H1 (cell line): ENCODE measurements at regions not wholly inside any gene's neighbourhood (a gene's known extent, or its start where the extent isn't known, plus 50 kb on each side); places are given as distances from the start of the nearest gene placed in this dataset.

Experiments
- CTCF ChIA-PET: fragments of 300-600 bp; sonication (Branson Sonifier 250); formaldehyde crosslinking; loops from one replicate; lab custom pipeline; 2021; ENCODE audit not compliant: partially characterized antibody; lab: Charles Lee
- POLR2A ChIA-PET: fragments of 300-600 bp; sonication (Branson Sonifier 250); formaldehyde crosslinking; loops from one replicate; lab custom pipeline; 2021; ENCODE audit warnings: inconsistent platforms; ENCODE audit not compliant: partially characterized antibody; lab: Charles Lee
- DNase-seq, 2 experiments: peaks; one replicate each; pipeline versions ENCODE4 v3.0.0 to v3.0.0-alpha.2; 2010 to 2022; ENCODE audit warnings: low spot score in 2 of 2, low read depth in 1 of 2, mixed read lengths in 1 of 2
- FAIRE-seq: peaks from 2 replicates; lab custom pipeline; 2011; peaks lifted over from hg19 to GRCh38; lab: Jason Lieb, UNC
- H2AFZ ChIP-seq: 2 replicates; pipeline ENCODE4 v1.8.1; 2012; ENCODE audit warnings: low read length, inconsistent platforms
- H2AK5ac ChIP-seq: 2 replicates; pipeline ENCODE4 v1.6.1; 2013; ENCODE audit warnings: low read depth, low read length
- H2BK120ac ChIP-seq: replicated peaks from 2 replicates; pipeline ENCODE3; 2013; ENCODE audit warnings: low read depth, low read length, inconsistent platforms
- H2BK12ac ChIP-seq: 2 replicates; pipeline ENCODE4 v1.6.1; 2013; ENCODE audit warnings: low read depth, low read length
- H2BK15ac ChIP-seq: 2 replicates; pipeline ENCODE4 v1.6.1; 2013; ENCODE audit warnings: low read length
- H2BK20ac ChIP-seq: 2 replicates; pipeline ENCODE4 v1.6.1; 2013; ENCODE audit warnings: low read length
- H2BK5ac ChIP-seq: 2 replicates; pipeline ENCODE4 v1.6.1; 2013; ENCODE audit warnings: low read depth, low read length
- H3K14ac ChIP-seq: 2 replicates; pipeline ENCODE4 v1.6.1; 2013; ENCODE audit warnings: inconsistent platforms; ENCODE audit not compliant: insufficient read length
- H3K18ac ChIP-seq: 2 replicates; pipeline ENCODE4 v1.6.1; 2013; ENCODE audit warnings: low read length; ENCODE audit errors: extremely low read depth
- H3K23ac ChIP-seq: 2 replicates; pipeline ENCODE4 v1.6.1; 2013; ENCODE audit warnings: inconsistent platforms; ENCODE audit not compliant: insufficient read length
- H3K23me2 ChIP-seq: 2 replicates; pipeline ENCODE4 v1.6.1; 2013; ENCODE audit warnings: low read depth, low read length
- H3K27ac ChIP-seq: 2 replicates; pipeline ENCODE4 v1.6.1; 2011; ENCODE audit warnings: low read depth, low read length, inconsistent platforms
- H3K27me3 ChIP-seq, 4 experiments: replicated peaks in 1 of 4; 1 replicate in 1 of 4; 2 replicates in 3 of 4; pipeline versions ENCODE4 v1.6.1 to v1.8.1; 2011 to 2013; ENCODE audit warnings: low read length in 3 of 4, mild to moderate bottlenecking in 3 of 4, inconsistent platforms in 2 of 4, mixed read lengths in 2 of 4, moderate library complexity in 1 of 4; ENCODE audit not compliant: control insufficient read depth in 3 of 4, insufficient read depth in 3 of 4; ENCODE audit errors: extremely low read depth in 1 of 4
- H3K36me3 ChIP-seq, 4 experiments: 2 replicates each; pipeline versions ENCODE4 v1.6.1 to v1.8.1; 2011 to 2013; ENCODE audit warnings: mild to moderate bottlenecking in 4 of 4, low read length in 3 of 4, moderate library complexity in 2 of 4, control low read depth in 1 of 4, inconsistent platforms in 1 of 4; ENCODE audit not compliant: insufficient read depth in 4 of 4, control insufficient read depth in 2 of 4
- H3K4ac ChIP-seq: replicated peaks from 2 replicates; pipeline ENCODE3; 2013; ENCODE audit warnings: low read length, low read depth, mixed read lengths, inconsistent platforms; ENCODE audit not compliant: insufficient read length
- H3K4me1 ChIP-seq, 4 experiments: replicated peaks in 1 of 4; 1 replicate in 1 of 4; 2 replicates in 3 of 4; pipeline versions ENCODE4 v1.6.1 to v1.8.1; 2011 to 2013; ENCODE audit warnings: low read length in 3 of 4, inconsistent platforms in 2 of 4, mixed read lengths in 1 of 4; ENCODE audit not compliant: insufficient read depth in 4 of 4, control insufficient read depth in 3 of 4
- H3K4me2 ChIP-seq, 2 experiments: 2 replicates each; pipeline versions ENCODE4 v1.6.1 to v1.8.1; 2011 to 2013; ENCODE audit warnings: low read depth in 2 of 2, low read length in 2 of 2, control low read depth in 1 of 2, inconsistent platforms in 1 of 2, mild to moderate bottlenecking in 1 of 2; ENCODE audit not compliant: insufficient read depth in 1 of 2
- H3K4me3 ChIP-seq, 4 experiments: fragments of 200-600, 300-600 bp in 1 of 4; sonication (generic), shearing (Covaris generic), sonication (Bioruptor Twin) in 1 of 4; 2 replicates each; pipeline versions ENCODE4 v1.5.1 to v1.8.1; 2011 to 2016; ENCODE audit warnings: low read length in 4 of 4, low read depth in 3 of 4, control low read depth in 2 of 4, inconsistent platforms in 2 of 4, mild to moderate bottlenecking in 2 of 4, mixed read lengths in 1 of 4, moderate library complexity in 1 of 4; ENCODE audit not compliant: insufficient read depth in 2 of 4; ENCODE audit errors: extremely low read depth in 1 of 4
- H3K56ac ChIP-seq: replicated peaks from 2 replicates; pipeline ENCODE3; 2013; ENCODE audit warnings: low read depth, mild to moderate bottlenecking, mixed read lengths, low read length, inconsistent platforms; ENCODE audit not compliant: insufficient read length
- H3K79me1 ChIP-seq: 2 replicates; pipeline ENCODE4 v1.6.1; 2013; ENCODE audit warnings: low read depth, low read length, control low read depth
- H3K79me2 ChIP-seq, 2 experiments: 2 replicates each; pipeline versions ENCODE4 v1.6.1 to v1.8.1; 2012 to 2013; ENCODE audit warnings: low read length in 2 of 2, mild to moderate bottlenecking in 2 of 2, inconsistent platforms in 1 of 2; ENCODE audit not compliant: insufficient read depth in 2 of 2, control insufficient read depth in 1 of 2
- H3K9ac ChIP-seq, 4 experiments: replicated peaks in 1 of 4; 1 replicate in 1 of 4; 2 replicates in 3 of 4; pipeline versions ENCODE4 v1.6.1 to v1.8.1; 2011 to 2013; ENCODE audit warnings: low read depth in 3 of 4, low read length in 3 of 4, control low read depth in 2 of 4, mild to moderate bottlenecking in 2 of 4, moderate library complexity in 2 of 4, inconsistent platforms in 1 of 4; ENCODE audit errors: extremely low read depth in 1 of 4
- H3K9me3 ChIP-seq, 2 experiments: 2 replicates each; pipeline versions ENCODE4 v1.6.1 to v1.8.1; 2012 to 2013; ENCODE audit warnings: mild to moderate bottlenecking in 2 of 2, moderate library complexity in 2 of 2, control low read depth in 1 of 2, inconsistent platforms in 1 of 2, low read depth in 1 of 2, low read length in 1 of 2, mixed read lengths in 1 of 2; ENCODE audit not compliant: insufficient read depth in 2 of 2
- H4K20me1 ChIP-seq, 2 experiments: replicated peaks in 1 of 2; 2 replicates each; pipeline versions ENCODE3 to v1.8.1; 2011 to 2013; ENCODE audit warnings: inconsistent platforms in 2 of 2, low read length in 2 of 2, mild to moderate bottlenecking in 1 of 2; ENCODE audit not compliant: insufficient read depth in 2 of 2, control insufficient read depth in 1 of 2
- H4K5ac ChIP-seq: 2 replicates; pipeline ENCODE4 v1.6.1; 2013; ENCODE audit warnings: low read length, low read depth, mixed read lengths, inconsistent platforms; ENCODE audit not compliant: insufficient read length
- H4K8ac ChIP-seq: 2 replicates; pipeline ENCODE4 v1.8.0; 2013; ENCODE audit warnings: mild to moderate bottlenecking, moderate library complexity, low read length, inconsistent platforms; ENCODE audit not compliant: insufficient read depth; ENCODE audit errors: extremely low read depth
- H4K91ac ChIP-seq: replicated peaks from 2 replicates; pipeline ENCODE3; 2013; ENCODE audit warnings: low read length, mixed read lengths, inconsistent platforms; ENCODE audit not compliant: insufficient read length
- BACH1 ChIP-seq: IDR thresholded peaks from 2 replicates; pipeline ENCODE4 v1.6.1; 2012; ENCODE audit warnings: low read length, improper control_type of control experiment
- CBX5 ChIP-seq: fragments of 300-800, 300-1000 bp; sonication (generic); IDR thresholded peaks from 2 replicates; pipeline ENCODE4 v1.7.1; 2016; ENCODE audit warnings: antibody characterized with exemption, low read length, low read depth
- FOSL1 ChIP-seq: IDR thresholded peaks from 2 replicates; pipeline ENCODE4 v1.6.1; 2011; ENCODE audit warnings: mild to moderate bottlenecking, low read depth, low read length, moderate library complexity; ENCODE audit not compliant: insufficient read depth
- HDAC2 ChIP-seq, 2 experiments: fragments of 300-600 bp in 1 of 2; sonication (generic) in 1 of 2; IDR thresholded peaks; 2 replicates each; pipeline ENCODE4 v1.6.1; 2011 to 2012; ENCODE audit warnings: low read depth in 2 of 2, low read length in 2 of 2, mild to moderate bottlenecking in 2 of 2, moderate library complexity in 2 of 2, borderline replicate concordance in 1 of 2, inconsistent platforms in 1 of 2
- JUN ChIP-seq: IDR thresholded peaks from 2 replicates; pipeline ENCODE4 v1.6.1; 2011; ENCODE audit warnings: low read depth, mild to moderate bottlenecking, improper control_type of control experiment, low read length
- JUND ChIP-seq: IDR thresholded peaks from 2 replicates; pipeline ENCODE4 v1.6.1; 2011; ENCODE audit warnings: mild to moderate bottlenecking, improper control_type of control experiment, low read length
- MAX ChIP-seq: IDR thresholded peaks from 2 replicates; pipeline ENCODE4 v1.6.1; 2012; ENCODE audit warnings: inconsistent platforms
- NANOG ChIP-seq: IDR thresholded peaks from 2 replicates; pipeline ENCODE4 v1.6.1; 2011; ENCODE audit warnings: low read length, low read depth, mild to moderate bottlenecking, inconsistent platforms; ENCODE audit not compliant: insufficient read depth, poor library complexity, severe bottlenecking
- RFX5 ChIP-seq: IDR thresholded peaks from 2 replicates; pipeline ENCODE4 v1.6.1; 2011; ENCODE audit warnings: low read depth, low read length, improper control_type of control experiment, borderline replicate concordance
- SIX5 ChIP-seq: IDR thresholded peaks from 2 replicates; pipeline ENCODE4 v1.6.1; 2011; ENCODE audit warnings: mild to moderate bottlenecking, low read depth, low read length
- SP1 ChIP-seq: IDR thresholded peaks from 2 replicates; pipeline ENCODE4 v1.6.1; 2011; ENCODE audit warnings: low read depth, low read length
- WGBS, 2 experiments: shearing (Covaris generic) in 1 of 2; methylation state at CpG; one replicate each; pipeline versions ENCODE4 v1.1.6 to v1.1.7; 2013 to 2015; ENCODE audit warnings: low lambda C conversion rate in 2 of 2, mixed read lengths in 2 of 2, inconsistent platforms in 1 of 2, low coverage in 1 of 2, missing lambda C conversion rate in 1 of 2; ENCODE audit not compliant: insufficient replicate concordance in 2 of 2, insufficient coverage in 1 of 2, insufficient read length in 1 of 2; ENCODE audit errors: extremely low coverage in 1 of 2, missing lambda C conversion rate in 1 of 2; 5-methylcytosine and 5-hydroxymethylcytosine counted together
- TF ChIP-seq, protein P1 (sequence below): IDR thresholded peaks from 2 replicates; pipeline ENCODE4 v1.6.1; 2012; ENCODE audit warnings: low read length, inconsistent platforms

DNA sequence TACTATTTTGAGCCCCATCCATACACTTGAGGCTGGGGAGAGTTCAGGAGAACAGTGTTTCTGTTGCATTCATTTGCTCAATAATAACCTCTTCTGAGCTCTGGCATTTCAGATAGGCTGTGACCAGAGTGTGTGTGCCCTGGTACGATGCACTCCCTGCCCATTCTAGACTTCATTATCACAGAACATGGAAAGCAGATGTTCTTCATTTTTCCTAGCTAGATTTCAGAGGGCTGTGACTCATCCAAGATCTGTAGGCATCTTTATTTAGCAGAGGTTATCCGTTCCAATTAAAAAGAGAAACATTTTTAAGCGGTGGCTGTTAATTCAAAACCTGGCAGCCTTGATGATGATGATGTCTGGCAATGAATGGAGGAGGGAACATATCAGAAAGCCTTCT, 228.8 kb upstream of the EEF2KMT start:
- WGBS, 2 experiments, result 94% methylated on average over 3 of the region's 3 CpGs; no CpG with 5 or more reads in 1 of the 2 experiments
- TF ChIP-seq RFX5 (no peak), MAX (no peak), NANOG (no peak), SP1 (no peak), JUN (no peak), JUND (no peak), HDAC2 (IDR thresholded peaks at IDR 0.05; ENCODE audit: borderline replicate concordance in 1 of 2, low read depth in 2 of 2, low read length in 2 of 2) (no peak), CBX5 (no peak), SIX5 (no peak), FOSL1 (no peak), BACH1 (no peak)
- TF ChIP-seq, protein P1, sequence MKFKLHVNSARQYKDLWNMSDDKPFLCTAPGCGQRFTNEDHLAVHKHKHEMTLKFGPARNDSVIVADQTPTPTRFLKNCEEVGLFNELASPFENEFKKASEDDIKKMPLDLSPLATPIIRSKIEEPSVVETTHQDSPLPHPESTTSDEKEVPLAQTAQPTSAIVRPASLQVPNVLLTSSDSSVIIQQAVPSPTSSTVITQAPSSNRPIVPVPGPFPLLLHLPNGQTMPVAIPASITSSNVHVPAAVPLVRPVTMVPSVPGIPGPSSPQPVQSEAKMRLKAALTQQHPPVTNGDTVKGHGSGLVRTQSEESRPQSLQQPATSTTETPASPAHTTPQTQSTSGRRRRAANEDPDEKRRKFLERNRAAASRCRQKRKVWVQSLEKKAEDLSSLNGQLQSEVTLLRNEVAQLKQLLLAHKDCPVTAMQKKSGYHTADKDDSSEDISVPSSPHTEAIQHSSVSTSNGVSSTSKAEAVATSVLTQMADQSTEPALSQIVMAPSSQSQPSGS, result no peak

More for the DNA sequence above, 228.8 kb upstream of the EEF2KMT start:
- peaks cover 5 to 9% of the 10 kb centered on the region in 2 experiments; a peak in 1 of 4 replicates for H3K9me3 ChIP-seq
- ChIA-PET CTCF (interaction anchor here (0.6 to 1.2 kb wide), 2 partner anchors 16 to 39 kb away, joined by 3 to 4 read pairs; no protein-coding TSS in a partner anchor), POLR2A (interaction anchor here (1.5 kb wide), 1 partner anchor 12 kb away, joined by 3 read pairs; no protein-coding TSS in a partner anchor)
- H3K79me1 ChIP-seq, result no peaks in the 10 kb centered on the region
- H3K4ac ChIP-seq, result no peak overlapping the region
- FAIRE-seq (no peak), DNase-seq (no peak)
- H2BK15ac ChIP-seq, result no peak overlapping the region
- no peak overlapping the region for H3K14ac ChIP-seq
- no peak overlapping the region for H3K56ac ChIP-seq
- no peak overlapping the region for H4K5ac ChIP-seq
- no peak overlapping the region for H2AK5ac ChIP-seq
- no peaks in the 10 kb centered on the region for H3K79me2 ChIP-seq
- peaks cover 8 to 17% (median 14%) of the 10 kb centered on the region in 4 experiments for H3K4me1 ChIP-seq
- no peak overlapping the region for H2BK5ac ChIP-seq
- H3K9ac ChIP-seq, result no peak overlapping the region
- H3K18ac ChIP-seq, result no peak overlapping the region
- no peak overlapping the region for H2BK120ac ChIP-seq
- H4K91ac ChIP-seq, result no peak overlapping the region
- no peak overlapping the region for H2AFZ ChIP-seq
- H3K4me2 ChIP-seq, result no peak overlapping the region
- no peak overlapping the region for H2BK20ac ChIP-seq
- no peaks in the 10 kb centered on the region; a peak in 1 of 8 replicates for H3K36me3 ChIP-seq
- no peaks in the 10 kb centered on the region; the same call in 1 of the 2 replicates for H3K23me2 ChIP-seq
- H3K23ac ChIP-seq, result no peak overlapping the region
- H3K27ac ChIP-seq, result no peak overlapping the region
- no peaks in the 10 kb centered on the region for H4K20me1 ChIP-seq
- no peak overlapping the region for H4K8ac ChIP-seq
- peaks cover 0 to 1% (median 0%) of the 10 kb centered on the region in 4 experiments; a peak in 2 of 7 replicates for H3K27me3 ChIP-seq
- no peak overlapping the region for H3K4me3 ChIP-seq
- H2BK12ac ChIP-seq, result no peak overlapping the region
